ENCODE measurements at regions not wholly inside any gene's neighbourhood (a gene's known extent, or its start where the extent isn't known, plus 50 kb on each side); places are given as distances from the start of the nearest gene placed in this dataset.

DNA sequence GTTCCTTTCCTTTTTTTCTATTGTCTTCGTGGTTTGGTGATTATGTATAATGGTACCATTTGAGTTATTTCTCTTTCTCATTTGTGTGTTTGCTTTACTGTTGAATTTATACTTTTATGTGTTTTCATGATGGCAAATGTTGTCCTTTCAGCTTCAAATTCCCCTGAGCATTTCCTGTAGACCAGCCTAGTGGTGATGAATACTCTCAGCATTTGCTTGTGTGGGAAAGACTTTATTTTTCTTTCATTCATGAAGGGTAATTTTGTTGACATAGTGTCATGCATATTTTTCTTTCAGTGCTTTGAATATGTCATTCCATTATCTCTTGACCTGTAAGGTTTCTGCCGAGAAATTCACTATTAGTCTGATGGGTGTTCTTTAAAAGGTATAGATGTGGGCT lies 166.6 kb upstream of the GORAB start:
- TF ChIP-seq, protein P1, sequence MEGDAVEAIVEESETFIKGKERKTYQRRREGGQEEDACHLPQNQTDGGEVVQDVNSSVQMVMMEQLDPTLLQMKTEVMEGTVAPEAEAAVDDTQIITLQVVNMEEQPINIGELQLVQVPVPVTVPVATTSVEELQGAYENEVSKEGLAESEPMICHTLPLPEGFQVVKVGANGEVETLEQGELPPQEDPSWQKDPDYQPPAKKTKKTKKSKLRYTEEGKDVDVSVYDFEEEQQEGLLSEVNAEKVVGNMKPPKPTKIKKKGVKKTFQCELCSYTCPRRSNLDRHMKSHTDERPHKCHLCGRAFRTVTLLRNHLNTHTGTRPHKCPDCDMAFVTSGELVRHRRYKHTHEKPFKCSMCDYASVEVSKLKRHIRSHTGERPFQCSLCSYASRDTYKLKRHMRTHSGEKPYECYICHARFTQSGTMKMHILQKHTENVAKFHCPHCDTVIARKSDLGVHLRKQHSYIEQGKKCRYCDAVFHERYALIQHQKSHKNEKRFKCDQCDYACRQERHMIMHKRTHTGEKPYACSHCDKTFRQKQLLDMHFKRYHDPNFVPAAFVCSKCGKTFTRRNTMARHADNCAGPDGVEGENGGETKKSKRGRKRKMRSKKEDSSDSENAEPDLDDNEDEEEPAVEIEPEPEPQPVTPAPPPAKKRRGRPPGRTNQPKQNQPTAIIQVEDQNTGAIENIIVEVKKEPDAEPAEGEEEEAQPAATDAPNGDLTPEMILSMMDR (IDR thresholded peaks at IDR 0.05) = no peak
- no peak for TF ChIP-seq EZH2 (IDR thresholded peaks at IDR 0.05; ENCODE audit: borderline replicate concordance, insufficient read depth, low read depth, low read length, poor library complexity, severe bottlenecking)

Data from B cell (primary cell).